HG03575 (cell line): ENCODE measurements at regions not wholly inside any gene's neighbourhood (a gene's known extent, or its start where the extent isn't known, plus 50 kb on each side); places are given as distances from the start of the nearest gene placed in this dataset.
"Not testable (repeated sequence)": the region's sequence is repeated elsewhere in the genome, so short reads cannot be mapped to it uniquely, and the experiment has no call there.

Source experiments
- ATAC-seq: cut with Tn5 transposase; IDR thresholded peaks from one replicate; pipeline ENCODE4 v1.9.1; 2021; ENCODE audit not compliant: unreplicated experiment, insufficient number of reproducible peaks, low FRiP score; ENCODE audit errors: extremely low read depth

DNA sequence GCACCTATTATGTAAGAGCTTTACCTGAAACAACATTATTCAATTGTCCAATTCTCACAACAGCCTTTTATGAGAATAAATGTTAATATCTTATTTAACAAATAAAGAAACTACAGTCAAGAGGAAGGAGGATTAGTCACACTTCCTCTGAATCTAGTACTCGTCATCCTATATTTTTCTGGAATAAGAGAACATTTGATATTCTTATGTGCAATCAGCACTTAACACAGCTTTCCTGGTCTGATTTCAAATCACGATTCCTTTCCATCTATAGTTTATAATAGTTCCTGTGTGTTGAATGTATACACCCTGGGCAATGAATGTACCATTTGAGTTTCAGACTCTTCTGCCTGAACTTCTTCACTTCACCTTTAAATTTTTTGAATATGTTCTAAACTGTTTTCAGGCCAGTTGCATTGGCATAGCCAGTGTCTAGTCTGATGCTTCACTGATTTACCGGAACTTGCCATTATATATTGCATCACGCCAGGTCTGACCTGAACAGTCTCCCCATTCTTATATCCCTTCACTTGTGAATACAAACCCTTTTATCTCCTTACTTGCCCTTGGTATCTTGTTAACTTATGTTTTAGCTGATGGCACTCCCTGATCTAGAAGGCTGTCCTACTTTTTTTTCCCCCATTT, 698.3 kb downstream of the MAT2B start:
- ATAC-seq = no peak

- ATAC-seq = no peak
These were observed 699.0 kb downstream of the MAT2B start for GRCh38 chr5:164204338-164204946.

DNA sequence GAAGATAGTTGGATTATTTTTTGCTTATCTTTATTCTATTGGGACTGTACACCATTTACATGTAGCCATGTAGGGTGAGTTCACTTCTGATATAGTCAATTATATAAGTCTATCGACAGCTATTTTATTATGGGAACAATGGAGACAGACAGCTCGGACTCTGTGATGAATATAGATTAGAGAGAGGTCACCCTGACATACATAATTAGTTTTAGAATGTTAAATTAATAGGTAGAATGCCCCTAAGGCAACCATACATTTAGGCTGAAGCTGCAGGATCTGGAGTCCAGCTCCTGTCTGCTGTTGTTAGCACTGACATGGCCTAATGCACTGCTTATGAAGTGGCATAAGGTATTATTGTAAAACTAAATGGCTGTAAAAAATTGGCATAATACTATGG, 700.8 kb downstream of the MAT2B start:
- no peak for ATAC-seq

DNA sequence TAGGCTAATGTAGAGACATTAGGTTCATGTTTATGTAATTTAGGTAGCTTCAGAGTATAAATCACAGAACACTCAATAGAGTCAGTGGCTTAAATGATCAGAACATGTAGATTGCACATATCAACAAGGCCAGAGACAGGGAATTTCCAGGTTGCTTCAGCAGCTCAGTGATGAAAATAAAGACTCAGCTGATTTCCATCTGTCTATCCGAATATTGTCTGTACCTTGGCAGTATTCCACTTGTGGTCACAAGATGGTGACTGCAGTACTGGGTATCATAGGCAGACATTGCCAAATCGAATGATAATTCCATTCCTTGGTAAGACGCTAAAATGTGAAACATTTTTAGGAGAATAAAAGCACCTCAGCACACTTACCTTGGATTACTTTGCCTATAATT, 702.2 kb downstream of the MAT2B start:
- ATAC-seq = no peak

DNA sequence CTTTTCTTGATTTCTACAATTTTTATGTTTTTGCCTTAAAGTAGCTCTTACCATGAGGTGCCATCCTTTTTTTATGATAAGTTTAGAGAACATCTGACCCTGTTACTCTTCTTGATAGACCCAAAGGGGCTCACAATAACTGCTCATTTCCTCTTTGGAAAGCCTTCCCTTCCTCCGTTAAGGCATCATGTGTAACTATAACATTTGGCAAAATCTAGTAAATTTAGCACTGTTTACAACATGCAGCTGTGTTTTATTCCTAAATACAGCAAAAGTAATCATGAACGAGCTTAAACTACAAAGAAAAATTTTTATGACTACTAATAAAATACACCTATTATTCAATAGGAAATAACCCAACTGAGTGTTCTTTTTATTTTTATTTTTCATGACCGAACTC, 705.1 kb downstream of the MAT2B start:
- no peak for ATAC-seq

GRCh38 chr5:164214698-164215097, 709.3 kb downstream of the MAT2B start:
- ATAC-seq = no peak

GRCh38 chr5:164217464-164217863, 712.0 kb downstream of the MAT2B start:
- no peak for ATAC-seq

- no peak for ATAC-seq
These were observed 715.1 kb downstream of the MAT2B start for GRCh38 chr5:164220522-164220921.

GRCh38 chr5:164224236-164224635, 718.8 kb downstream of the MAT2B start:
- ATAC-seq = no peak

GRCh38 chr5:164224772-164225171, 719.4 kb downstream of the MAT2B start:
- no peak for ATAC-seq

DNA sequence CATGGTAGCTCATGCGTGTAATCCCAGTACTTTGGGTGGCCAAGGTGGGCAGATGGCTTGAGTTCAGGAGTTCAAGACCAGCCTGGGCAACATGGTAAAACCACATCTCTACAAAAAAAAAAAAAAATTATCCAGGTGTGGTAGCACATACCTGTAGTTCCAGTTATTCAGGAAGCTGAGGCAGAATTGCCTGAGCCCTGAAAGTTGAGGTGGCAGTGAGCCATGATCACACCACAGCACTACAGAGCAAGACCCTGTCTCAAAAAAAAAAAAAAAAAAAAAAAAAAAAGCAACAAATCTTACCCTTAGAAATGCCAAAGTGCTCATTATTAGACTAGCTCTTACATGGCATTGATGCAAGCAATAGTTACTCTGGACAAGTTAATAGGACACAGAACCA, 724.9 kb downstream of the MAT2B start:
- ATAC-seq = no peak

DNA sequence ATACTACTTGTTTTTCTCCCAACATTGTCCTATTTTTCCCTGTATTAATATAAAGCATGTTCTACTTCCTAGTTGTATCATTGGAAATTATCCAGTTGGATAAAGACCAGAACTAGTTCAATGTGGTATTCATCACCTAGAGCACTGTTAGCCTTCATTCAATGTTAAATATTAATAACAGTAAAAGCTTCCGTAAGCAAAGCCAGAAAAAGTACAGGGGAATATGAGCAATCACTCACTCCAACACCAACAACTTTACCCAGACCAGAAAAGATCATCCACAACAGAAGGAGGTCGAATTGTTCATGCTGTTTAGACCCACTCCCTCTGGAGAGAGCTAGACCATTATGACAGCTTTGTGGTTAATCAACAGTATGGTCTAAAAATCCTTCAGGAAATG, 728.4 kb downstream of the MAT2B start:
- no peak for ATAC-seq

- no peak for ATAC-seq
These were observed 728.9 kb downstream of the MAT2B start for GRCh38 chr5:164234321-164234720.

- no peak for ATAC-seq
These were observed 730.0 kb downstream of the MAT2B start for GRCh38 chr5:164235300-164235891.

- no peak for ATAC-seq
These were observed 732.1 kb downstream of the MAT2B start for GRCh38 chr5:164237486-164237885.

- ATAC-seq = not testable (repeated sequence)
These were observed 746.4 kb downstream of the MAT2B start for GRCh38 chr5:164251781-164252180.

DNA sequence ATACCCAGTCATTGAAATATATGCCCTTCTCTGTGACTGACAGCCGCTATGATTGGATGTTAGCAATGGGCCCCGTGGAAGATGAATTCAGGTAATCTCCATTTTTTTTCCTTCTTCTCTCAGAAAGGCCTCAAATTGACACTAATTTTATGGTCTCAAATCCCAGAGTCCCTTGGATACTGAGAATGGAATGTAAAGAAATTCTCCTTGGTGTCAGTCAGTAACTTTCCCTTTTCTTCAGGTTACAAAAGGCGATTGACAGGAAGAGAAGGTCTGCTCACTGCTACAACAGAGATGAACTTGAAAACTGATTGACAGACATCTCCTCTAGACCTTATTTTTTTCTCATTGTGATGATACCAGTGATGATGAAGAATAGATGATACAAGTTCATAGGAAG, 748.3 kb downstream of the MAT2B start:
- ATAC-seq = no peak

- no peak for ATAC-seq
These were observed 750.3 kb downstream of the MAT2B start for GRCh38 chr5:164255598-164256213.

GRCh38 chr5:164256351-164256750, 750.9 kb downstream of the MAT2B start:
- no peak for ATAC-seq

DNA sequence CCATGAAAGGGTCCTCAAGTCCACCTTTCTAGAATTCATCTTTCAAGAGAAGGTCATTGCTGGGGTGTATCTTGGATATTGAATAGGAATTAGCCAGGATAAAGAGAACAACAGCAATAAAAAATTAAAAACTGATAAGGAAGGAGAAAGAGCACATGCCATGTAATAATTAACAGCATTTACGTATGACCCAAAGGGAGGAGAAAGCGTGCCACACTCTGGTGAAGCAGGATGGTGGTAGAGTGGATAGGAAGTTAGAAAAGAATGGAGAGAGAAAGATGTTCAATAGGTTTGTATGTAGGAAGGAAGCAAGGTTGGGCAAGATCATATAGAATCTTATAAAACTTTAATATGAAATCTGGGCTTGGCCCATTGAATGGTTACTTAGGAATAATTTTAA, 751.5 kb downstream of the MAT2B start:
- ATAC-seq = no peak
